H1 (cell line): ENCODE measurements at regions not wholly inside any gene's neighbourhood (a gene's known extent, or its start where the extent isn't known, plus 50 kb on each side); places are given as distances from the start of the nearest gene placed in this dataset.

ENCODE experiments used
- CTCF ChIA-PET: fragments of 300-600 bp; sonication (Branson Sonifier 250); formaldehyde crosslinking; loops from one replicate; lab custom pipeline; 2021; ENCODE audit not compliant: partially characterized antibody; lab: Charles Lee
- POLR2A ChIA-PET: fragments of 300-600 bp; sonication (Branson Sonifier 250); formaldehyde crosslinking; loops from one replicate; lab custom pipeline; 2021; ENCODE audit warnings: inconsistent platforms; ENCODE audit not compliant: partially characterized antibody; lab: Charles Lee
- DNase-seq, 2 experiments: peaks; one replicate each; pipeline versions ENCODE4 v3.0.0 to v3.0.0-alpha.2; 2010 to 2022; ENCODE audit warnings: low spot score in 2 of 2, low read depth in 1 of 2, mixed read lengths in 1 of 2
- FAIRE-seq: peaks from 2 replicates; lab custom pipeline; 2011; peaks lifted over from hg19 to GRCh38; lab: Jason Lieb, UNC
- H2AFZ ChIP-seq: 2 replicates; pipeline ENCODE4 v1.8.1; 2012; ENCODE audit warnings: low read length, inconsistent platforms
- H2AK5ac ChIP-seq: 2 replicates; pipeline ENCODE4 v1.6.1; 2013; ENCODE audit warnings: low read depth, low read length
- H2BK120ac ChIP-seq: replicated peaks from 2 replicates; pipeline ENCODE3; 2013; ENCODE audit warnings: low read depth, low read length, inconsistent platforms
- H2BK12ac ChIP-seq: 2 replicates; pipeline ENCODE4 v1.6.1; 2013; ENCODE audit warnings: low read depth, low read length
- H2BK15ac ChIP-seq: 2 replicates; pipeline ENCODE4 v1.6.1; 2013; ENCODE audit warnings: low read length
- H2BK20ac ChIP-seq: 2 replicates; pipeline ENCODE4 v1.6.1; 2013; ENCODE audit warnings: low read length
- H2BK5ac ChIP-seq: 2 replicates; pipeline ENCODE4 v1.6.1; 2013; ENCODE audit warnings: low read depth, low read length
- H3K14ac ChIP-seq: 2 replicates; pipeline ENCODE4 v1.6.1; 2013; ENCODE audit warnings: inconsistent platforms; ENCODE audit not compliant: insufficient read length
- H3K18ac ChIP-seq: 2 replicates; pipeline ENCODE4 v1.6.1; 2013; ENCODE audit warnings: low read length; ENCODE audit errors: extremely low read depth
- H3K23ac ChIP-seq: 2 replicates; pipeline ENCODE4 v1.6.1; 2013; ENCODE audit warnings: inconsistent platforms; ENCODE audit not compliant: insufficient read length
- H3K23me2 ChIP-seq: 2 replicates; pipeline ENCODE4 v1.6.1; 2013; ENCODE audit warnings: low read depth, low read length
- H3K27ac ChIP-seq: 2 replicates; pipeline ENCODE4 v1.6.1; 2011; ENCODE audit warnings: low read depth, low read length, inconsistent platforms
- H3K27me3 ChIP-seq, 4 experiments: replicated peaks in 1 of 4; 1 replicate in 1 of 4; 2 replicates in 3 of 4; pipeline versions ENCODE4 v1.6.1 to v1.8.1; 2011 to 2013; ENCODE audit warnings: low read length in 3 of 4, mild to moderate bottlenecking in 3 of 4, inconsistent platforms in 2 of 4, mixed read lengths in 2 of 4, moderate library complexity in 1 of 4; ENCODE audit not compliant: control insufficient read depth in 3 of 4, insufficient read depth in 3 of 4; ENCODE audit errors: extremely low read depth in 1 of 4
- H3K36me3 ChIP-seq, 4 experiments: 2 replicates each; pipeline versions ENCODE4 v1.6.1 to v1.8.1; 2011 to 2013; ENCODE audit warnings: mild to moderate bottlenecking in 4 of 4, low read length in 3 of 4, moderate library complexity in 2 of 4, control low read depth in 1 of 4, inconsistent platforms in 1 of 4; ENCODE audit not compliant: insufficient read depth in 4 of 4, control insufficient read depth in 2 of 4
- H3K4ac ChIP-seq: replicated peaks from 2 replicates; pipeline ENCODE3; 2013; ENCODE audit warnings: low read length, low read depth, mixed read lengths, inconsistent platforms; ENCODE audit not compliant: insufficient read length
- H3K4me1 ChIP-seq, 4 experiments: replicated peaks in 1 of 4; 1 replicate in 1 of 4; 2 replicates in 3 of 4; pipeline versions ENCODE4 v1.6.1 to v1.8.1; 2011 to 2013; ENCODE audit warnings: low read length in 3 of 4, inconsistent platforms in 2 of 4, mixed read lengths in 1 of 4; ENCODE audit not compliant: insufficient read depth in 4 of 4, control insufficient read depth in 3 of 4
- H3K4me2 ChIP-seq, 2 experiments: 2 replicates each; pipeline versions ENCODE4 v1.6.1 to v1.8.1; 2011 to 2013; ENCODE audit warnings: low read depth in 2 of 2, low read length in 2 of 2, control low read depth in 1 of 2, inconsistent platforms in 1 of 2, mild to moderate bottlenecking in 1 of 2; ENCODE audit not compliant: insufficient read depth in 1 of 2
- H3K4me3 ChIP-seq, 4 experiments: fragments of 200-600, 300-600 bp in 1 of 4; sonication (generic), shearing (Covaris generic), sonication (Bioruptor Twin) in 1 of 4; 2 replicates each; pipeline versions ENCODE4 v1.5.1 to v1.8.1; 2011 to 2016; ENCODE audit warnings: low read length in 4 of 4, low read depth in 3 of 4, control low read depth in 2 of 4, inconsistent platforms in 2 of 4, mild to moderate bottlenecking in 2 of 4, mixed read lengths in 1 of 4, moderate library complexity in 1 of 4; ENCODE audit not compliant: insufficient read depth in 2 of 4; ENCODE audit errors: extremely low read depth in 1 of 4
- H3K56ac ChIP-seq: replicated peaks from 2 replicates; pipeline ENCODE3; 2013; ENCODE audit warnings: low read depth, mild to moderate bottlenecking, mixed read lengths, low read length, inconsistent platforms; ENCODE audit not compliant: insufficient read length
- H3K79me1 ChIP-seq: 2 replicates; pipeline ENCODE4 v1.6.1; 2013; ENCODE audit warnings: low read depth, low read length, control low read depth
- H3K79me2 ChIP-seq, 2 experiments: 2 replicates each; pipeline versions ENCODE4 v1.6.1 to v1.8.1; 2012 to 2013; ENCODE audit warnings: low read length in 2 of 2, mild to moderate bottlenecking in 2 of 2, inconsistent platforms in 1 of 2; ENCODE audit not compliant: insufficient read depth in 2 of 2, control insufficient read depth in 1 of 2
- H3K9ac ChIP-seq, 4 experiments: replicated peaks in 1 of 4; 1 replicate in 1 of 4; 2 replicates in 3 of 4; pipeline versions ENCODE4 v1.6.1 to v1.8.1; 2011 to 2013; ENCODE audit warnings: low read depth in 3 of 4, low read length in 3 of 4, control low read depth in 2 of 4, mild to moderate bottlenecking in 2 of 4, moderate library complexity in 2 of 4, inconsistent platforms in 1 of 4; ENCODE audit errors: extremely low read depth in 1 of 4
- H3K9me3 ChIP-seq, 2 experiments: 2 replicates each; pipeline versions ENCODE4 v1.6.1 to v1.8.1; 2012 to 2013; ENCODE audit warnings: mild to moderate bottlenecking in 2 of 2, moderate library complexity in 2 of 2, control low read depth in 1 of 2, inconsistent platforms in 1 of 2, low read depth in 1 of 2, low read length in 1 of 2, mixed read lengths in 1 of 2; ENCODE audit not compliant: insufficient read depth in 2 of 2
- H4K20me1 ChIP-seq, 2 experiments: replicated peaks in 1 of 2; 2 replicates each; pipeline versions ENCODE3 to v1.8.1; 2011 to 2013; ENCODE audit warnings: inconsistent platforms in 2 of 2, low read length in 2 of 2, mild to moderate bottlenecking in 1 of 2; ENCODE audit not compliant: insufficient read depth in 2 of 2, control insufficient read depth in 1 of 2
- H4K5ac ChIP-seq: 2 replicates; pipeline ENCODE4 v1.6.1; 2013; ENCODE audit warnings: low read length, low read depth, mixed read lengths, inconsistent platforms; ENCODE audit not compliant: insufficient read length
- H4K8ac ChIP-seq: 2 replicates; pipeline ENCODE4 v1.8.0; 2013; ENCODE audit warnings: mild to moderate bottlenecking, moderate library complexity, low read length, inconsistent platforms; ENCODE audit not compliant: insufficient read depth; ENCODE audit errors: extremely low read depth
- H4K91ac ChIP-seq: replicated peaks from 2 replicates; pipeline ENCODE3; 2013; ENCODE audit warnings: low read length, mixed read lengths, inconsistent platforms; ENCODE audit not compliant: insufficient read length
- ASH2L ChIP-seq: fragments of 200-600, 300-600 bp; sonication (generic); IDR thresholded peaks from one replicate; pipeline ENCODE4 v1.7.1; 2017; ENCODE audit warnings: low read length
- CTBP2 ChIP-seq: IDR thresholded peaks from 2 replicates; pipeline ENCODE4 v1.7.0; 2011; ENCODE audit warnings: borderline replicate concordance, mild to moderate bottlenecking, moderate library complexity, mixed read lengths, low read length; ENCODE audit not compliant: insufficient read depth, insufficient read length
- HDAC6 ChIP-seq: IDR thresholded peaks from one replicate; pipeline ENCODE4 v1.7.1; 2012; ENCODE audit warnings: low read depth, mild to moderate bottlenecking, inconsistent platforms, low read length, moderate library complexity
- POU5F1 ChIP-seq: IDR thresholded peaks from 2 replicates; pipeline ENCODE4 v1.6.1; 2011; ENCODE audit warnings: low read depth, mild to moderate bottlenecking, low read length, moderate library complexity
- RAD21 ChIP-seq, 2 experiments: IDR thresholded peaks in 1 of 2; conservative IDR thresholded peaks in 1 of 2; 2 replicates each; pipeline ENCODE4 v1.6.1; 2011; ENCODE audit warnings: low read depth in 2 of 2, low read length in 2 of 2, improper control_type of control experiment in 1 of 2, inconsistent platforms in 1 of 2, mild to moderate bottlenecking in 1 of 2, moderate library complexity in 1 of 2
- WGBS, 2 experiments: shearing (Covaris generic) in 1 of 2; methylation state at CpG; one replicate each; pipeline versions ENCODE4 v1.1.6 to v1.1.7; 2013 to 2015; ENCODE audit warnings: low lambda C conversion rate in 2 of 2, mixed read lengths in 2 of 2, inconsistent platforms in 1 of 2, low coverage in 1 of 2, missing lambda C conversion rate in 1 of 2; ENCODE audit not compliant: insufficient replicate concordance in 2 of 2, insufficient coverage in 1 of 2, insufficient read length in 1 of 2; ENCODE audit errors: extremely low coverage in 1 of 2, missing lambda C conversion rate in 1 of 2; 5-methylcytosine and 5-hydroxymethylcytosine counted together

- CTCF ChIA-PET = interaction anchor here (0.7 to 1.9 kb wide), 6 partner anchors 16 to 293 kb away, joined by 3 to 7 read pairs (median 3); no protein-coding TSS in a partner anchor
- DNase-seq (no peak), FAIRE-seq (no peak)
- no peak overlapping the region for H2BK5ac ChIP-seq
- no peak overlapping the region for H3K18ac ChIP-seq
- no peak overlapping the region for H2AK5ac ChIP-seq
- no peak overlapping the region for H4K8ac ChIP-seq
- POLR2A ChIA-PET = no interaction called here
- no peak overlapping the region for H4K5ac ChIP-seq
- no peak overlapping the region for H3K14ac ChIP-seq
- H2BK12ac ChIP-seq = no peak overlapping the region
- no peak overlapping the region for H3K4me2 ChIP-seq
- H2BK20ac ChIP-seq = no peak overlapping the region
- H3K4me1 ChIP-seq = no peaks in the 10 kb centered on the region
- no peak overlapping the region for H3K4ac ChIP-seq
- no peak overlapping the region for H2BK15ac ChIP-seq
- TF ChIP-seq POU5F1 = no peak
- no peak for TF ChIP-seq RAD21 (IDR thresholded peaks at IDR 0.05 in 1 of 2, conservative IDR thresholded peaks at IDR 0.05 in 1 of 2; ENCODE audit: low read depth in 2 of 2, low read length in 2 of 2)
- TF ChIP-seq HDAC6 = no peak
- TF ChIP-seq ASH2L = no peak
- TF ChIP-seq CTBP2 = no peak
- H3K56ac ChIP-seq = no peak overlapping the region
- no peak overlapping the region; the same call in 1 of the 2 replicates for H2AFZ ChIP-seq
- H3K9me3 ChIP-seq = no peaks in the 10 kb centered on the region
- H3K23ac ChIP-seq = no peak overlapping the region
- H3K79me2 ChIP-seq = no peaks in the 10 kb centered on the region
- H3K27me3 ChIP-seq = no peaks in the 10 kb centered on the region
- H3K79me1 ChIP-seq = no peaks in the 10 kb centered on the region
- H3K4me3 ChIP-seq = no peak overlapping the region
- no peaks in the 10 kb centered on the region for H3K36me3 ChIP-seq
- no peak overlapping the region for H3K27ac ChIP-seq
- H3K23me2 ChIP-seq = no peaks in the 10 kb centered on the region
- H2BK120ac ChIP-seq = no peak overlapping the region
- H4K20me1 ChIP-seq = no peaks in the 10 kb centered on the region
- WGBS, 2 experiments = 80% methylated on average over 4 of the region's 4 CpGs; no CpG with 5 or more reads in 1 of the 2 experiments
- H4K91ac ChIP-seq = no peak overlapping the region
- H3K9ac ChIP-seq = no peak overlapping the region
These were observed 556.9 kb upstream of the CFAP20DC start for GRCh38 chr3:59606638-59607266.
